Hematopoietic multipotent progenitor cell treated with erythropoietin and hydrocortisone succinate and interleukin-3 and kit ligand, for 15 days (in vitro differentiated cells): ENCODE measurements at regions not wholly inside any gene's neighbourhood (a gene's known extent, or its start where the extent isn't known, plus 50 kb on each side); places are given as distances from the start of the nearest gene placed in this dataset.
"Not testable (repeated sequence)": the region's sequence is repeated elsewhere in the genome, so short reads cannot be mapped to it uniquely, and the experiment has no call there.

Experiments used
- DNase-seq: peaks from one replicate; pipeline ENCODE4 v3.0.0-alpha.2; 2015; ENCODE audit warnings: low spot score

DNA sequence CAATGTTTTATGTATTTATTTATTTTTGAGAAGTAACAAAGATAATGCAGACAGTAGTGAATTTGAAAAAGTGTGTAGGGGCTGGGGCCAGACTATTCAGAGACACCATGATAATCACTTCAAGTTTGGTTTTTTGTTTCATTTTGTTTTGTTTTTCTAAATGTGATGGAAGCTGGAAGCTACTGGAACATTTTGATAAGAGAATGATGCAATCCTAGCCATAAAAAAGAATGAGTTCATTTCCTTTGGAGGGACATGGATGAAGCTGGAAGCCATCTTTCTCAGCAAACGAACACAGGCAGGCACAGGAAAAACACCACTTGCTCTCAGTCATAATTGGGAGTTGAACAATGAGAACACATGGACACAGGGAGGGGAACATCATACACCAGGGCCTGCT is 706.6 kb upstream of the EPHA5 start:
- DNase-seq, result no peak

DNA sequence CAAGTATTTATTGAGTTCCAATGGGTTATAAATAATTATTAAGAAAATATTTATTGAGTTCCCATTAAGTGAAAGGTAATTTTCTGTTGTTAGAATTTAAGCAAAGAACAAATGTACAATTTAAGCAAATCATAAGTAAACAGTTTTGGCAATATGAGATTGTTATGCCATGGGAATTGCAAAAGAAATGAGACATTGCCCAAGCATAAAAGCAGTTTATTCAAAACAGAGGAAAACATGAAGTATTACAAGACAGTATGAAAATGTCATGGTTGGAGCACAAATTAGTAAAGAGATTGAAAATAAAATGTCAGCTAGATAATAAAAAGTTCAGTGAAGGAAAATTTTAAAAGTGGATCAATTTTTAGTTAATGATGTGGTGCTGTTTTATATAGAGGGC is 706.1 kb upstream of the EPHA5 start:
- no peak for DNase-seq

DNA sequence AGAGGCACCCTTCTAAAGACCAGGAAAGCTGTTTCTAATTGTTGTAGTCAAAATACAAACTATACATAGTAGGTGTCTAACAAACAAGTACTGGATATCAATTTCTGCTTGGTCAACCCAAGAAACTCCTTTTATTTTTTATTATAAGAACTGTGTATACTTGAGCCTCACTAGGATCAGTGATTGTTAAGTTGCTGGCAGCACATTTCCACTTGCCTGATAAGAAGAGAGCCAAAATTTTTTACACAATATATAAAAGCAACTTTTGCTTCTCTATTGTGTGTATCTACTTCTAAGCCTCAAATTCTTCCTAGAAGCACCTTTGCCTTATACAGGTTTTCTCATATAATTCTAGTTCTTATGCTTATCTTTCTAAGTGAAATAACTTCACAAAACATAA is 703.0 kb upstream of the EPHA5 start:
- DNase-seq, result no peak

DNA sequence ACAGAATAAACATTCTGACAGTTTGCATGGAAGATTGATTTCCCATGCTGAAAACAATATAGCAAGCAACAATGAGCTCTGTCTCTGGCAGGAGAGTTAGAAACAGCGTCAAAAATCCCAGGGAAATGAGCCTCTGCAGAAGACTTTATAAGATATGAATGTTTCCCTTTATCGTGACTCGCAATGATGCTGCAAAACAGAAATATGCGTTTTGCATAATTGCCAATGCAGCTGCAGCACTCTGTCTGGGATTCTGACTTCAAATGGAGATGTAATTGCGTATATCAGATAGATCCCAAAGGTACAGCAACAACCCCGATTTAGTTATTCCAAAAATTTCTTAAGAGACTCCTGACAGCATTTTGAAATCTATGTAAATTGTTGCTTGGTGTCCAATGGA is 702.4 kb upstream of the EPHA5 start:
- DNase-seq, result no peak

DNA sequence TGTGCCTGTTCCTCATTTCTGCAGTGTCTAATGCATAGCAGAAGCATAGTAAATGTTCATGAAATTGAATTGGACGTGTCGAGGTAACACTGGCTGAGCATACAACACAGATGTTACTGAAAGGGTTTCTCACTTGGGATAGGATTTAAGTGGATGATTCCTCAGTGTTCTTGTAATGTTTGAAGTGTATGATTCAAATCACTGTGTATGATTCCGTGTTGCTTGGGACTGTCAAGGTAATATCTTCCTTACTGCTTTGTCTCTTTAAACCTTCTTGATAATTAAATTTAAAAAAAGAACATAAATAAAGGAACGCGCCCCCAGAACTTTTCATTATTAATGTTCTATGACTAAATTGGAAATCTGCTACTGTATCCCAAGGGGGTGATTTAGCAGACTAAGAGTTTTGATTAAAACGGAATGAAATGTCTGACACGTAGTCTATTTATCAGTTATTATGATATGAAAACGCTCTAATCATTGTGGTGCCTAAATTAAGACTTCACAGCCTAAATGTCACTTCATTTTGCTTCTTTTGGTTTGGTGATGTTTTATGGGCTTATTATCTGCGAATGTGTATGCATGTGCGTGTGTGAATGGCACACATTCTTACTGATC is 696.9 kb upstream of the EPHA5 start:
- no peak for DNase-seq

DNA sequence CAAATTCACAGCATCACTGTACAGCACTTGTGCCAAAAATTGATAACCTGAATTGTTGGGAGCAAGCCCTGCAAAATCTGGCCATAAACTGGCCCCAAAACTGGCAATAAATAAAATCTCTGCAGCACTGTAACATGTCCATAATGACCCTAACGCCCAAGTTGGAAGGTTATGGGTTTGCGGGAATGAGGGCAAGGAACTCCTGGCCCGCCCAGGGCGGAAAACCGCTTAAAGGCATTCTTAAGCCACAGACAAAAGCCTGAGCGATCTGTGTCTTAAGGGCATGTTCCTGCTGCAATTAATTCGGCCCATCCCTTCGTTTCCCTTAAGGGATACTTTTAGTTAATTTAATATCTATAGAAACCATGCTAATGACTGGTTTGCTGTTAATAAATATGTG is 690.1 kb upstream of the EPHA5 start:
- DNase-seq, result not testable (repeated sequence)

DNA sequence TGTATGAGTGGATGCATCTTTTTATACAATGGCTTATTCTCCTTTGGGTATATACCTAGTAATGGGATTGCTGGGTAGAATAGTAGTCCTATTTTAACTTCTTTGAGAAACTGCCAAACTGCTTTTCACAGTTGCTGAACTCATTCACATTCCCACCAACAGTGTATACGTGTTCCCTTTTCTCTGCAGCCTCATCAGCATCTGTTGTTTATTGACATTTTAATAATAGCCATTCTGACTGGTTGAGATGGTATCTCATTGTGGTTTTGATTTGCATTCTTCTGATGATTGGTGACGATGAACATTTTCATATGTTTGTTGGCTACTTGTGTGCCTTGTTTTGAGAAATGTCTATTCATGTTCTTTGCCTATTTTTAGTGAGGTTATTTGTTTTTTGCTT is 687.0 kb upstream of the EPHA5 start:
- no peak for DNase-seq

DNA sequence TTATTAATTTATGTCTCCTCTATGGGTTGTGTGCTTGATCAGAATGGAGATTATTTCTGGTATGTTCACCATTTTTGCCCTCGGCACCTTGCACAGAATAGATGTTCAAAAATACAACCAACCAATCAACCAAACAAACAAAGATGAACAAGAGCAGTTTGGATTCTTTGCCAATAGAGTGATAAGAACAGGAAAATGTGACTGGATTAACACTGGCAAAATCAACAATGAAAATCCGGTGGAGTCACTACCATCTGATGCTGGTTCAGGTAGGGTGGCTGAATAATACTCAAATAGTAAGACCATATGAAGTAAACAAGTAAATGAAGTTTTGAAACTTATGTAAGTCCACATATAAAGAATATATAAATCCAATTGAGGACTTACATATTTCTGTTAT is 685.0 kb upstream of the EPHA5 start:
- DNase-seq, result no peak

DNA sequence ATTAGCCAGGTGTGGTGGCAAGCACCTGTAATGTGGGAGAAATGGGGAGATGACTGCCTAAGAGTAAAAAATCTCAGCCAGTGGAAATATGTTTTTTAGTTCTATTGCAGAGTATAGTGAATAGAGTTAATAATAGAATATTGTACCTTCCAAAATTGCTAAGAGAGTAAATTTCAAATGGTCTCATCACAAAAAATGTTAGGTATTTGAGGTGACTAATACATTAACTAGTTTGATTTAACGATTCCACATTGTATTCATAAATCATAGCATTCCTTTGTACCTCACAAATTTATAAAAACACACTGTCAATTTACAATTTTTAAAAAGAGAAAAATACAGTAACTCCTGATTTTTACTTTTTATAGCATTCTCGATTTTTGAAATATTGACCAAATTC is 681.5 kb upstream of the EPHA5 start:
- DNase-seq, result no peak

DNA sequence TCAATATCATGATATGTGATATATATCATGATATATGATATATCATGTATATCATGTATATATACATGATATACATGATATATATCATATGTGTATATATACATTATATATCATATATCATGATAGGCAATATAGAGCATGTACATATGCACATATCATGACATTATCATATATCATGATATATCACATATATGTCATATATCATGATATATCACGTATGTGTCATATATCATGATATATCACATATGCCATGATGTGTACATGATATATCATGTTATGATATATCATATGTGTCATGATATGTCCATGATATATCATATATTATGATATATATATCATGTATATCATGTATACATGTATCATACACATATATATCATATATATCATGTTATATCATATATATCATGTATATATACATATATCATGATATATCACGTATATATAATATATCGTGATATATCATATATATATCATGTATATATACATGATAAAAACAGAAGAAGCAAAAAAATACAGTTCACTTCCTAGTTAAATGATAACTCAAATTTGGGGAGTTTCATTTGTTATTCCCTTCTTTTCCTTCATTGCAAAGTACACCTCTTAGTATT is 670.1 kb upstream of the EPHA5 start:
- DNase-seq, result no peak

DNA sequence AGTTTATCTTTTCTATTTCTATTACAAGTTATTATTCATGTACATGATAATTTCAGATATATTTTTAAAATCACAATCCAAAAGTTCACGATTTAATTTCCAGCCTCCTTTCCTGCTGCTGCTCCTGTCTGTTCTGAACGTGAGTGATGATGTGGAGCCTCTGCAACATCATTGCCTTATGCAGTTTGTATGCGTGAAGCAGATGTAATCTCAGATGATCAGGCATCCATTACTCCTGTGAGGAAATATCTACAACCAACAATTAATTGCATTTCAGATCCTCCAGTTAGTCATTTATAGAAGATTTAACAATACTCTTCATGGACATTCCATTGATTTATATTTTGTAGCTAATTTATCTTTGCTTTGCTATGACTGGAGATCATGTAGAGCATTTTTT is 668.7 kb upstream of the EPHA5 start:
- DNase-seq, result no peak

DNA sequence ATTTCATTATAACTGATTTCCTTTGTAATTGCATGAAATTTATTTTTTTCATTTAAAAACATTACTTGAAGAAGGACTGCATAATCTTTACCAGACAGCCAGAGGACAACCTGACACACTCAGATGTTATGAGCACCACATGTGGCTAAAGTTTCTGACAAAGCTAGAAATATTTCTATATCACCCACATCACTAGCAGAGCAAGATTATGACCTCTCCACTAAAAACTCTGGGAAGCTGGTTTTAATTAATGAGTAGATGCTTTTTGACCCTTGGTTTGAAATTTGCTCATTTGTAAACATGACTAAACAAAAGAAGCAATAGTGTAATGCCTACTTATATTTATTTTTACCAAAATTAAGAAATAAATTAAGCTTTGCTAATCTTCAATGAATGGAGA is 661.5 kb upstream of the EPHA5 start:
- no peak for DNase-seq

DNA sequence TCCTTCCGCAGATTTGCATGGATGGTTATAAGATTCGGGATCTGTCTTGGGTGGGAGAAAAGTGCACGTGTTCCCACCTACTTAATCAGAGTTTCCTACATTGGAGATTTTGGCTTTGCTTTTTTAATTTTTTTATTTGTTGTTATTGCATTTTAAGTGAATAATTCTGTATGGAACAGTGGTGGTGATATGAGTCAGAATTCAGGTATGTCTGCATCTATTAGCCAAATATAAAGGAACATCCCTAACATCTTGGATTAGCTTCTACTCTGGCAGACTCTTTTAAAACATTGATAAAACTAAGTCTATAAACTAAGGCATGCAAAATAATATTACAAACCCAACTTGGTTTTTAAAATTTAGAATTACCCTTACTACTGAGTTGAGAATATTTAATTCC is 659.8 kb upstream of the EPHA5 start:
- no peak for DNase-seq

DNA sequence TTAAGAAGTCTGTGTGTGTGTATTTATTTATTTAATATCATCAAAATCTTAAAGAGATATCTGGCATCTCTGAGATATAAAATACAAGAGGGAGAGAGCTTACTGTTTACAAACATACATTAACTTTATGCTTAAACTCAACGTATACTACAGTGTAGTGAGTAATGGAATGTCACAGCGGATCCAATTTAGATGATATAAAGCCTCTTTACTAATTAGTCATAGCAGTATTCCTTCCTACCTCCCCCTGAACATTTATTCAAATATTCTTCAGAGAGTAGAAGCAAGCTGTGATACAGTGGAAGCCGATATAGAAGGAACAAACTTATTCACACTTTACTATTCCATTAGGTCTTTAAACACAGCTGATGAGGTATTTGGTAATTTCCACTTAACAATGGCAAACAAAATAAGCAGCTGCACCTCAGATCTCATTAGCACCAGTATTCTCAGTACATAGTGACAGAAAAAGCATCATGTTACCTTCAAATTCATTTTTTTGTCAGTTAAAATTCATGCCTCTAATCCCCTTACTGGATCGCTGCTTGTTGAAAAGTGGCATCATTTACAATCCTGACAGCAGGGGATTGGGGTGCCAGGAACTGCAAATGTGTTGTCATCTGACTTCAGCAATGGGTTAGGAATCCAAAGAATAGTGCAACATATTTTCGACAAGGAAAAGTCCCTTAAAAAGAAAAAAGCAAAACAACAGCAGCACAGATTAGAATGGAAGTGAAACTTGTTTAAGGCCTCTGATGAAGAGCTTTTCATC is 658.7 kb upstream of the EPHA5 start:
- no peak for DNase-seq

DNA sequence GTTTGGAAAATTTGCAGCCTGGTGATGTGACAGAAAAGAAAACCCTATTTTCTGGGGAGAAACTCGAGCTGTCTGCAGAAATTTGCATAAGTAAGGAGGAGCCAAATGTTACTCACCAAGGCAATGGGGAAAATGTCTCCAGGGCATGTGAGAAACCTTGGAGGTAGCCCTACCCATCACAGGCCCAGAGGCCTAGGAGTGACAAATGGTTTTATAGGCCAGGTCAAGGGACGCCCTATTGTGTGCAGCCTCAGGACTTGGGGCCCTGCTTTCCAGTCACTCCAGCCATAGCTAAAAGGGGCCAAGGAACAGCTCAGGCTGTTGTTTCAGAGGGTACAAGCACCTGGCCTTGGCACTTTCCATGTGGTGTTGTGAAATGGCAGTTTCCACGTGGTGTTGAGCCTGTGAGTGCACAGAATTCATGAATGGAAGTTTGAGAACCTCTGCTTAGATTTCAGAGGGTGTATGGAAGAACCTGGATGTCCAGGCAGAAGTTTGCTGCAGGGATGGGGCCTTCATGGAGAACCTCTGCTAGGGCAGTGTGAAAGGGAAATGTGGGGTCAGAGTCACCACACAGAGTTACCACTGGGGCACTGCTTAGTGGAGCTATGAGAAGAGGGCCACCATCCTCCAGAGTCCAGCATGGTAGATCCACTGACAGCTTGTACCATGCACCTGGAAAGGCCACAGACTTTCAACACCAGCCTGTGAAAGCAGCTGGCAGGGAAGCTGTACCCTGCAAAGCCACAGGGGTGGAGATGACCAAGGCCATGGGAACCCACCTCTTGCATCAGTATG is 637.6 kb upstream of the EPHA5 start:
- DNase-seq, result no peak

DNA sequence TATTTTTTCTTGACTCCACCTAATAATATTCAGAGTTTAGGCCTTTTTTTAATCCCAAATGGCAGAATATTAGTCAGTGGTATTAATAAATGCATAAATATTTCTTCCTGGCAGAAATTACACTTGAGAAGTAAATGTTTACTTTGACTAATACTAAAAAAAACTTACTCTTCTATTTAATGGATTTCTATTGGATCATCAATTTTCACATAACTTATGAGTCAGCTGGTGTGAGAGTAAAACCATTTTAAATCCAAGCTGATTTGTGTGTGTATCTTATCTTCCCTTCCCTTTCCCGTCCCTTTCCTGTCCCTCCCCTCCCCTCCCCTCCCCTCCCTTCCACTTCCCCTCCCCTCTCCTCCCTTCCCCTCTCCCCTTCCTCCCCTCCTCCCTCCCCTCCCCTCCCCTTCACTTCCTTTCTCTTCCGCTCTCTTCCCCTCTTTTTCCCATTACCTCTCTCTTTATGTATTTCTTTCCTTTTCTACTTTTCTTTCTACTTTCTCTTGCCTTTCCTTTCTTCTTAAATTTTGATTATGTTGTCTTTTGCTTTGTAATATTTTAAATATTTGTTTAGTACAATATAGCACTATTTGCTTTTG is 630.1 kb upstream of the EPHA5 start:
- no peak for DNase-seq

DNA sequence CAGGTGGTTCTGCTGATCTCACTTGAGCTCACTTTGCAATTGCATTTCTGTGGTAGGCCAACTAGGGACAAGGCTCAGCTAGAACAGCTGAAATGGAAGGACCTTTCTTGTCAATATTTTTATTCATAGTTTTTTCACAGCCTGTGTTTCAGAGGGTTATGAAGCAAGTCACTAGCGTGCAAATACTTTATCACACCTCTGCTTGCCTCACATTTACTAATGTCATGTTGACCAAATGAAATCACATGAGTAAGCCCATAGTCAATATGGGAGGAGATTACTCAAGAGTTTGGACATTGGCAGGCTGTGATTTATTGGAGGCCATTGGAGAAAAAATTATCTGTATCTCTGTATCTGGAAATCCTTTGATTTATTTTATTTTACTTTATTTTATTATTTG is 628.3 kb upstream of the EPHA5 start:
- DNase-seq, result no peak

DNA sequence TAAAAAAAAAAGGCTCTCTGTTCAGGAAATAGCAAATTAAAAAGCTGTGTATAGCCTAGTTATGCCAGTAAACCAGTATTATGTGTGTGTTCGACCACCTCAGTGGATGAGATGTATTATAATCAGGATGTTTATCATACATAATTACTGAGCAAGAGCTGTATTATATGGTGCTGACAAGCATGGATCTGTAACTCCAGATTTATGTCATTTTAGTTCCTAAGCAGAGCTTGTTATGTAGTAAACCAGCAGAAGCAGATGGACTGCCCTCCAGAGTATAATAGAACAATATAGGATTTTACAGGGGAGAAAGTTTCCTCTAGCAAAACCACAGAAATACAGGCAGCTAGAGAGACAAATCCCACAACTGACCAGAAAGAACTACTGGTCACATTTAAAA is 627.4 kb upstream of the EPHA5 start:
- DNase-seq, result no peak

DNA sequence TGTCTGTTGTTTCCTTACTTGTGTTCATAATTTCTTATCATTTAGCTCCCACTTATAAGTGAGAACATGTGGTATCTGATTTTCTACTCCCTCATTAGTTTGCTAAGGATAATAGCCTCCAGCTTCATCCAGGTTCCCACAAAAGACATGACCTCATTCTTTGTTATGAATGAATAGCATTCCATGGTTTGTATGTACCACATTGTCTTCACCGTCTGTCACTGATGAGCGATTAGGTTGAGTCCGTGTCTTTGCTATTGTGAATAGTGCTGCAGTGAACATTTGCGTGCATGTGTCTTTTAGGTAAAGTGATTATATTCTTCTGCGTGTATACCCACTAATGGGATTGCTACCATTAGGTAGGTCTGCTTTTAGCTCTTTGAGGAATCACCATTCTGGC is 624.3 kb upstream of the EPHA5 start:
- no peak for DNase-seq

DNA sequence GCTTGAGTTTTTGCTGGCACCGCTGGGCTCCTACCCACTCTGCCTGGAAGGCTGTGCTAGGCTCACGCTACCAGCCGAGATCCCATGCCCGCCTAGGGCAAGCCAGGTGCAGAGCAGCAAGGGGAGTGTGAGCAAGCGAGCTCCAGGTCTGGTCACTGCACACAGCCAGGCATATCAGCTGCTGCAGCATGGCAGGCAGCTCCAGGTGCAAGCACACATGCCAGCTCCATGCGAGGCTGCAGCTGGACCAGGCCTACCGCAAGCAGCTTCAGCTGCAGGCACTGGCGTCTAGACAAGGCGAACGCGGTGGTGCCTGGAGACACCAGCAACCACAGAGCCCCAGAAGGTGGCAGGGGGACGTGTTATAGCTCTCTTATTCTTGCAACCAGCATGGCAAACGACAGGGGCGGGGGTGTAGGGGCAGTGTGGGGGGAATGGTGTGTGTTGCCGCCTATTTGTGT is 614.7 kb upstream of the EPHA5 start:
- DNase-seq, result no peak

DNA sequence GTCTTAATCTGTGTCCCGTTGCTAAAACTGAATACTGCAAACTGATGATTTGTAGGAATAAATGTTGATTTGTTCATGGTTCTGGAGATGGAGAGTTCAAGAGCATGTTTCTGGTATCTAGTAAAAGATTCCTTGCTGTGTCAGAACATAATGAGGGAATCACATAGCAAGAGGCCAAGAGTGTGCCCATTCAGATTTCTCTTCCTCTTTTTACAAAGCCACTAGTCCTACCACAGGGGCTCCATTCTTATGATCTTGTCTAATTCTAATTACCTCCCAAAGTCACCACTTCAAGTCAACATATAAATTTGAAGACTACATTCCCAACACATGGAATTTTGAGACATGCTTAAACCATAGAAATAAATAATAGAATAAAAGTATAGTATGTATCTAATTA is 608.8 kb upstream of the EPHA5 start:
- DNase-seq, result no peak

DNA sequence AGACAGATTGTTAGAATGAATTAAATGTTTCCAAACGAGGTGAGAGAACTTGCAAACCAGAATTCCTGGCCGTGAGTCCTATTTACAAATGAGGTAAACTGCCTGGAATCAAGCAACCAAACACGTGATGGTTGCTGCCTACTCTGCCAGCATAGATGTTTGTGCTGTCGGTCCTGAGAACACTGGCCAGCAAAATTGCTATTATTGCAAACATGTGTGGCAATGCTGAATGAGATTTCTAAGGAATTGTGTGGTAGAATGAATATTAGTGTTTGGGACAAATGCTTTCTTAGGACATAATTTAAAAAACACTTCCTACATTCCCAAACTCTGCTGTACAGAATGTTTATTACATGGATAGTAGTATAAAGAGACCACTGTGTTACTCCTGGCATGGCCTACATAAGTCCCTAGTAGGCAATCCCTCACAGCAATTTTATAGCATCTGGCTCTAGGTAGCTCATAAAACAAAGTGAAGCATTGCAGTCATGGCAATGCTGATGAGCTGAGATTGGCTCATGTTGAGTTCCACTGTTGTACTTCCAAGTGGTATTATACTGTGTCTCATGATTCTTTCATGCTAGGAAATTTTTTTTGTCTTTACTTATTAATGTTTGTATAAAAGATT is 605.2 kb upstream of the EPHA5 start:
- DNase-seq, result no peak
